HG03442 (cell line): ENCODE measurements at regions not wholly inside any gene's neighbourhood (a gene's known extent, or its start where the extent isn't known, plus 50 kb on each side); places are given as distances from the start of the nearest gene placed in this dataset.
"Not testable (repeated sequence)": the region's sequence is repeated elsewhere in the genome, so short reads cannot be mapped to it uniquely, and the experiment has no call there.

ENCODE experiments used
- ATAC-seq: cut with Tn5 transposase; IDR thresholded peaks from one replicate; pipeline ENCODE4 v1.9.1; 2021; ENCODE audit warnings: mild to moderate bottlenecking, moderate library complexity; ENCODE audit not compliant: unreplicated experiment

DNA sequence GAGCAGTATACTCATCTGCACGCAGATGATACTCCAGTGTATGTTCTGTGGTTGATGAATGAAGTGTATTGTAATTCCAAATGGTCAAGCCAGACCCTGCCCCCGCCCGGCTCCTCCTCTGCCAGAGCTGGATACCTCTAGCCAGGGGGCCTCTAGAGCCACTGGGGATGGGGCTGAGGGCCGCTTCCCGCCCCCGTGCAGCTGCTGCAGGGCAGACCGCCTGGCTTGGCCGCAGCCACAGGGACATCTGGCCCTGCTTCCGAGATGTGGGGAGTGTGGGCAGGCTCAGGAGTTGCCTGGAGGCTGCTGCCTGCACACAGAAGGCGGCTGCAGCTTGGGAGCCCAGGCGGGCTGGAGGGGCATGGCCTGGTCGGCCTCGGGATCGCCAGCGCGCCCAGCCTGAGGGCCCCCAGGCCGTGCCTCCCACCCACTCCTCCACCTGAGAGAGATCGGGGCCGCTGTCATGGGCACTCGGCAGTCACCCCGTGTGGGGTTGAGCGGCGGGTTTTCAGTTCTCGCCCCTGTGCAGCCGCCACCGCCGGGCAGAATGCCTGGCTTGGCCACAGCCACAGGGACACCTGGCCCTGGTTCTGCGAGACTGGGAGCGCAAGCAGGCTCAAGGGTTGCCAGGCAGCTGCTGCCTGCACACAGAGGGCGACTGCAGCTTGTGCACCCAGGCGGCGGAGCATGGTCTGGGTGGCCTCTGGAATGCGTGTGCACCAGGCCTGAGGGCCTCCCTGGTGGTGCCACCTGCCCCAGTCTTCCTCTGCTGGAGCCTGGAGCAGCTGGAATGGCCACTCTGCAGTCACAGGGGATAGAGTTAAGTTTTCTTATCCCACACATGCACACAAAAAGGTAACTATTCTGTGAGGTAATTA lies 1643.7 kb downstream of the SPATA31A7 start:
- not testable (repeated sequence) for ATAC-seq

DNA sequence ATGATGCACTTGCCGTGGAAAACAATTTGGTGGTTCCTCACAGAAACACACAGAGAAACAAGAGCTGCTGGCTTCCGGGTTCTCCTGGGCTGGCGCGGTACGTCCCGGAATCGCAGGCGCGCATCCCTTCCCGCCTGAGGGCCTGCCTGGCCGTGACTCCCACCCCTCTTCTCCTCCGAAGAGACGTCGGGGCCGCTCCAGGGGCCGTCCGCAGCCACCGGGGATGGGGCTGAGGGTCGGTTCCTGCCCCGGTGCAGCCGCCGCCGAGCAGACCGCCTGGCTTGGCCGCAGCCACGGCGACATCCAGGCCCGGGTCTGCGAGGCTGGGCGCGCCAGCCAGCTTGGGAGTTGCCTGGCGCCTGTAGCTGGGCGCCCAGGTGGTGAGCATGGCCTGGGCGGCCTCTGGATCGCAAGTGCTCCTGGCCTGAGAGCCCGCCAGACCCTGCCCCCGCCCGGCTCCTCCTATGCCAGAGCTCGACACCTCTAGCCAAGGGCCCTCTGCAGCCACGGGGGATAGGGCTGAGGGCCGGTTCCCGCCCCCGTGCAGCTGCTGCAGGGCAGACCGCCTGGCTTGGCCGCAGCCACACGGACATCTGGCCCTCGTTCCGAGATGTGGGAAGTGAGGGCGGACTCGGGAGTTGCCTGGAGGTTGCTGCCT lies 1647.5 kb downstream of the SPATA31A7 start:
- peak; percentile 28 for ATAC-seq

DNA sequence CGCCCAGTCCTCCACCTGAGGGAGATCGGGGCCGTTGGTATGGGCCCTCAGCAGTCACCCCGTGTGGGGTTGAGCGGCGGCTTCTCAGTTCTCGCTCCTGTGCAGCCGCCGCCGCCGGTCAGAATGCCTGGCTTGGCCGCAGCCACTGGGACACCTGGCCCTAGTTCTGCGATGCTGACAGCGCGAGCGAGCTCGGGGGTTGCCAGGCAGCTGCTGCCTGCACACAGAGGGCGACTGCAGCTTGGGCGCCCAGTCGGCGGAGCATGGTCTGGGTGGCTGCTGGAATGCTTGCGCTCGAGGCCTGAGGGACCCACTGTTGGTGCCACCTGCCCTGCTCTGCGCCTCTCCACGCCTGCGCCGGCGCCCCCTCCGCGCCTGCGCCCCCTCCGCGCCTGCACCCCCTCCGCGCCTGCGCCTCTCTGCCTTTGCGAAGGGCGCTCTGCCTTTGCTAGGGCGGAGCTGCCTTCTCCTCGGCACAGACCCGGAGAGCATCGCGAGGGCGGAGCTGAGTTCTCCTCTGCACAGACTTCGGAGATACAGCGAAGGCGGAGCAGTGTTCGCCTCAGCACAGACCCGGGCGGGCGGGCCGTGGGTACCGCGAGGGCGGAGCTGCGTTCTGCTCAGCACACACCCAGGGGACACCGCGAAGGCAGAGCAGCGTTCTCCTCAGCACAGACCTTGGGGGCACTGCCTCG lies 1648.3 kb downstream of the SPATA31A7 start:
- peak; percentile 99 for ATAC-seq

DNA sequence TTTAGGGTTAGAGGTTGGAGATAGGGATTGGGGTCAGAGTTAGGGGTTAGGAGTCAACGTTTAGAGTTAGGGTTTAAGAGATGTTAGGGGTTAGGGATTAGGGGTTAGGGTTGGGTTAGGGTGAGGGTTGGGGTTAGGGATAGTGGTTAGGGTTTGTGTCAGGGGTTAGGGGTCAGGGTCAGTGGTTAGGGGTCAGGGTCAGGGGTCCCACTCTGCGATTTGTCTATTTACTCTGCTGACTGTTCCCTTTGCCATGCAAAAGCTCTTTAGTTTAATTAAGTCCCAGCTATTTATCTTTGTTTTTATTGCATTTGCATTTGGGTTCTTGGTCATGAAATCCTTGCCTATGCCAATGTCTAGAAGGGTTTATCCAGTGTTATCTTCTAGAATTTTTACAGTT lies 1649.3 kb downstream of the SPATA31A7 start:
- ATAC-seq = not testable (repeated sequence)

DNA sequence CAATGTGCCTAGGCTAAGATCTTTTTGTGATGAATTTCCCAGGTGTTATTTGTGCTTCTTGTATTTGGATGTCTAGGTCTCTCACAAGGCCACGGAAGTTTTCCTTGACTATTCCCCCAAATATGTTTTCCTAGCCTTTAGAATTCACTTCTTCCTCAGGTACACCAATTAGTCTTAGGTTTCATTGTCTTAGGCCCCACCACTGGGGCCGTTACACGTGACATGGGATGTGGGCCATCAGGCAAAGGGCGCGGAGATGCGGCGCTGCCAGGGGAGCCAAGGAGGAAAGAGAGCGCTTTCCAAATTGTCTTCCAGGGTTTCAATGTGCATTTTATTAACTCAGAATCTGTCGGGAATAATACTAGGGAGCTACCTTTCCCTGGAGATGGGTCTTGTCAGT lies 1653.3 kb downstream of the SPATA31A7 start:
- not testable (repeated sequence) for ATAC-seq

DNA sequence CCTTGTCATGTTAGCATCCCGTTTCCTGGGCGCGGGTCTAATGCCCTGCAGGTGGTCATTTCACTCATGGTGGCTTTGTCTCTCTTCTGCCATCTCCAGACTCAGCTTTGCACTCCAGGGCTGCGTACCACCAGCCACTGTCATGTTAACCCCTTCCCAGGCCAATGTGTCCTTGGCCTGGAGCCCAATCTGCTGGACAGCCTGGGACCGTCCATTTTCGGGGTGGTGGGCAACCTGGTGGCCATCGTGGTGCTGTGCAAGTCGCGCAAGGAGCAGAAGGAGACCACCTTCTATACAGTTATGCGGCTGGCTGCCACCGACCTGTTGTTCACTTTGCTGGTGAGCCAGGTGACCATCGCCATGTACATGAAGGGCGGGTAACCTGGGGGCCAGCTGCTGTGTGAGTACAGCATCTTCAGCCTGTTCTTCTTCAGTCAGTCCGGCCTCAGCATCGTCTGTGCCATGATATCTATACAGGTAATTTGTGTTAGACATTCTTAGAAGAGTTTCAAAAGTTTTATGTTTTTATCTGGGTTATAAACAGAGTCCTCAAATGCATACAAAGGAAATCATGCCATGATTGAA lies 1654.0 kb downstream of the SPATA31A7 start:
- not testable (repeated sequence) for ATAC-seq

DNA sequence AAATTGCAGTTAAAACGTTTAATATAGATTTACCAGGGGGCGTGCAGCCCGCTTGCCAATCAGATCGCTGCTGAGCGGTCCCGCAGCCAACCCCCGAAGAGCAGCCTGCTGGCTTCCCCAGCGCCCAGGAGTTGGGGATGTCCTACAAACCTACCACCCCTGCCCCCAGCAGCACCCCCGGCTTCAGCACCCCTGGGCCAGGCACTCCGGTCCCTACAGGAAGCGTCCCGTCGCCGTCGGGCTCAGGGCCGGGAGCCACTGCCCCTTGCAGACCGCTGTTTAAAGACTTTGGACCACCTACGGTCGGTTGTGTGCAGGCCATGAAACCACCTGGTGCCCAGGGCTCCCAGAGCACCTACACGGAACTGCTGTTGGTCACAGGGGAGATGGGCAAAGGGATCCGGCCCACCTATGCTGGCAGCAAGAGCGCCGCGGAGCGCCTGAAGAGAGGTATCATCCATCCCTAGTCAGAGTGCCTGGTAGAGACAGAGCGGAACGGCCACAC lies 1654.9 kb downstream of the SPATA31A7 start:
- ATAC-seq = not testable (repeated sequence)

DNA sequence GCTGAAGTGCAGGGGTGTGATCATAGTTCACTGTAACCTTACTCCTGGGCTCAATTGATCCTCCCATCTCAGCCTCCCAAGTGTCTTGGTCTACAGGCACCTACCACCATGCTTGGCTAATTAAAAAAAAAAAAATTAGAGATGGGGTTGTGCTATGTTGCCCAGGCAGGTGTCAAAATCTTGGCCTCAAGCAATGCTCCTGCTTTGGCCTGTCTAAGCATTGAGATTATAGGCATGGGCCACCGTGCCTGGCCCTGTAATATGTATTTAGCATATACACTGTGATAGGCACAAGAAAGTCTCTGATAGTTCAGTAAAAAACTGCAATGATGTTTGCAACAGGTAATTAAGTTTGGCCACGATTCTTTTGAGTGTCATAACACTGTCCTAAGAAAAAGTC lies 1658.4 kb downstream of the SPATA31A7 start:
- not testable (repeated sequence) for ATAC-seq

DNA sequence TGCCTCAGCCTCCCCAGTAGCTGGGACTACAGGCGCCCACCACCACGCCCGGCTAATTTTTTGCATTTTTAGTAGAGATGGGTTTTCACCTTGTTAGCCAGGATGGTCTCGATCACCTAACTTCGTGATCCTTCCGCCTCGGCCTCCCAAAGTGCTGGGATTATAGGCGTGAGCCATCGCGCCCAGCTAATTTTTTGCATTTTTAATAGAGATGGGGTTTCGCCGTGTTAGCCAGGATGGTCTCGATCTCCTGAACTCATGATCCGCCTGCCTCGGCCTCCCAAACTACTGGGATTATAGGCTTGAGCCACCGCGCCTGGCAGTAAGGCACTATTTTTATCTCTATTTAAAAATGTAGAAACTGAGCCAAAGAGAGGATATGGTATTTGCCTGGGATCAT lies 1660.2 kb downstream of the SPATA31A7 start:
- ATAC-seq = not testable (repeated sequence)

DNA sequence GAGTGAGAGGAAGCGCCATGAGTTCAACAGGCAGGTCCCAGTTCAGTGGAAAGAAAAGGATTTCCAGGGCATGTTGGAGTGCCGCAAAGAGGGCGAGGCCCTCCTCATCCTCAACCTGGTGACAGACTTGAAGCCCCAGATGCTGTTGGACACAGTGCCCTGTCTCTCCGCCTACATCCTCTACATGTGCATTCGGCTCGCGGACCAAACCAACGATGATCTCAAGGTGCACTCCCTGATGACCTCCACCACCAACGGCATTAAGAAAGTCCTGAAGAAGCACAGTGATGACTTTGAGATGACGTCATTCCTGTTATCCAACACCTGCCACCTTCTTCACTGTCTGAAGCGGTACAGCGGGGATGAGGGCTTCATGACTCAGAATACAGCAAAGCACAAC lies 1667.4 kb downstream of the SPATA31A7 start:
- not testable (repeated sequence) for ATAC-seq

DNA sequence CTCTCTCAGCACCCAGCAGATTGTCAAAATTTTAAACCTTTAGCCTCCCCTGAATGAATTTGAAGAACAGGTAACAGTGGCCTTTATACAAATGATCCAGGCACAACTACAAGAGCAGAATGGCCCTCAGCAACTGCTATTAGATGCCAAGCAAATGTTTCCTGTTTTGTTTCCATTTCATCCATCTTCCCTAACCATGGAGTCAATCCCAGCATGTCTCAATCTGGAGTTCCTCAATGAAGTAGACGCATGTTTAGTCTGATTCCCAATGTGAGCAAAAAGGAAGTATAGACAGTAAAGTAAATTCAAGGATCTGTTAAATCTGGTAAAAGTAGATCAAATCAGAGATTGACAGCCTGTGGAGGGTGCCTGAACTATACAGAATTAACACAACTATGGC lies 1668.4 kb downstream of the SPATA31A7 start:
- ATAC-seq = not testable (repeated sequence)

DNA sequence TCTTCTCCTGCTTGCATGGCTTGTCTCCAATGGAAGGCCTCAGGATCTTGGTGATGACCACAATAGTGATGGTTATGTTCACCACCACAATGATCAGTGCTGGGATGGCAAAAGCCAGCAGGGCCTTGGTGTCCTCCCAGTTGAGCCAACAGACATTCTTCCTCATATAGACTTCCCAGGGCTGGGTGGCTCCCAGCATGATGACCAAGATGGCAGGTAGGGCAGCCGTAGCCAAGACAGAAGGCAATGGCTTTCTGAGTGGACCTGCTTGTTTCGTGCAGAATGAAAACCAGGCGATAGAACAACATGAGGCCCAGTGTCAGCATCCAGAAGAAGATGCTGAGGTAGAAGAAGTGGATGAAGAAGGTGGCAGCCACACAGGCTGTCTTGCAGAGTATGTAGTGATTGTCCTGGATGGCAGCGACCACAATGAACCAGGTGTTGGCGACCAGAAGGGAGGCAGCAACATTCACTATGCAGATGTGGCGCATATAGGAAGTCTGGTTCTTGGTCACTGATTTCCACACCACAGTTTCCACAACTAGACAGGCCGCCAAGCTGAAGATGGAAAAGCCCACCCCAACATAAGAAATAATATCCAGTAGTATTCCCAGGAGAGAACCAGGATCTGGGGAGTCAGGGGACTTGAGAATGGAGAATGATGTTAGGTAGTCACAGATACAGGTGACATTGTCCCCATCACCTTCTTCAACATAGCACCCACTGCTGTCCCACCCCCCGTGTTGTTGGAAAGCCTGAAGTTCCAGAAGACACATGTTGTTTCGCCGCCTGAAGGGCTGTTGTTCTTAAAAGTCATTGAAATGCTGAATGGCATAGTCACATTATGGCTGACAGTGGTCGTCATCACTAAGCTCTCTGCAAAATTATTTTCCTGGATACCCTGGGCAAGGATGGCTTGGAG lies 1671.4 kb downstream of the SPATA31A7 start:
- not testable (repeated sequence) for ATAC-seq

DNA sequence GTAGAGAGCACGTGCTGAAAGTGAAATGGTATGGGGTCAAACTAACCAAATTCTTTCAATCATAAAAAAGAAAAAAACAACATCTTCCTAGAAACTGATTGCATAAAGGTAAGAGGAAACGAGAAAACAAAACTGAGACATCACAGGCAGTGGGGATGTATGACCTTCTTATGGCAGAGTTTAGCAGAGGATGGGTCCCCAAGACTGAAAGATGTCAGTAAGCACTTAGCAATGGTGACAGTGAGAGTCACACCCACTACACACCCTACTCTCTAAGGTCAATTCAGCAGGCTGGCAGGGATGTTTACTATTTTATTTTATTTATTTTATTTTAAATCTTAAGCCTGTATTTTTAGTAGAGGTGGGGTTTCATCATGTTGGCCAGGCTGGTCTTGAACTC lies 1672.3 kb downstream of the SPATA31A7 start:
- not testable (repeated sequence) for ATAC-seq

DNA sequence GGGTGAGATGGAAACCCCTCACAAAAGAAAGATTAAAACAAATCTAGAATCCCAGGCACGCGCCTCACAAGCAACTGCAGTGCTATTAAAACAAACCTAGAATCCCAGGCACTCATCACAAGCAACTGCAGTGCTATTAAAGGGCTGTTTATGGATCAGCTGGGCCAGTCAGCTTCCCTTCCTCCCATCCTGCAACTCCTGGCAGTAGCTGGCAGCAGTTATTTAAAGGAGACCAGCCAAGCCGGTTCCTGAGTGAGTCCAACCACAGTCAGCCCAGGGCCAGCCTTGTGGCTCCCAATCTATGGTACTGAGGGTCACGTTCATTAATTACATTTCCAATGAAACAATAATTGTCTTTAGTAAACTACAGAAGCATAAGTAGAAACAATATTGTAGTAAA lies 1673.5 kb downstream of the SPATA31A7 start:
- ATAC-seq = not testable (repeated sequence)

DNA sequence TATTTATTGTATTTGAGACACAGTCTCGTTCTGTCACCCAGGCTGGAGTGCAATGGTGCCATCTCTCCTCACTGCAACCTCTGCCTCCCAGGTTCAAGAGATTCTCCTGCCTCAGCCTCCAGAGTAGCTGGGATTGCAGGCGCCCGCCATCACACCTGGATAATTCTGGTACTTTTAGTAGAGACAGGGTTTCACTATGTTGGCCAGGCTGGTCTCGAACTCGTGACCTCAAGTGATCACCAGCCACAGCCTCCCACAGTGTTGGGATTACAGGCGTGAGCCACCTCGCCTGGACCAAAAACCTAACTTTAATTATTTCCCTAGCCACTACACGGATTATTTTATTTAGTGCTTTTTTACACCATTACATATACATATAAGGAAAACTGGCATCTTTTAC lies 1674.0 kb downstream of the SPATA31A7 start:
- ATAC-seq = not testable (repeated sequence)

DNA sequence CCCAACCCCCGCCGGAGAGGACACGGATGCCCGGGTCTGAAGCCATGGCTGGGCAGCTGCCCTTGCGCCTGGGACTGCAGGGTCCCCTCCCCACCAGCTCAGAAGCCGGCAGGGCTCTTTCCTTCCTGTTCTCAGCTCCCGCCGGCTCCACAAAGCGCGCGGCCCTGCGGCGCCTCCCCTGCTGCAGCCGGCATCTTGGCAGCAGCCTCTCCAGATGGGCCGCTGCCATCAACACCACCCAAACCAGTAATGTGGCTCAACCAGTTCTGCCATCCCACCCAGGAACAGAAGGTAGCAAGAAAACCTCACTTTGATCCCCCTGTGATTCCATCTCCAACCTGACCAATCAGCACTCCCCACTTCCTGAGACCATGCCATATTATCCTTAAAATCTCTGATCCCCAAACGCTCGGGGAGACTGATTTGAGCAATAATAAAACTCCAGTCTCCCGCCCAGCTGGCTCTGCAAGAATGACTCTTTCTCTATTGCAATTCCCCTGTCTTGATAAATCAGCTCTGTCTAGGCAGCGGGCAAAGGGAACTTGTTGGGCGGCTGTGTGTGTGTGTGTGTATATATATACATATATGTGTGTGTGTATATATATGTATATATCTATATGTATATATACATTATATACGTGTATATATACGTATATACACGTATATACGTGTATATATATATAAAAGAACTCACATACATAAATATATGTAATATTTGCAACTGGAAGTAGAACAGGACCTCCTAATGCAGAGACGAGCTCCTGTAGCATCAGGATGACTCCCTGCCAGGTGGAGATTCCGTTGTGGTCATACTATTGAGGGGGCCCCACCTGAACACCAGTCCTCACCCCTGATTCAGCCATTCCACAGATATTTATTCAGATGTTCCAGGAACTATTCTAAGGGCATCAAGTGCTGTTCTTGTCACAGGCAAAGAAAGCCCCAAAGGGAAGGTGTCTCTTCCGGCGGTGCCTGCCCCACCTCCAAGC lies 1674.9 kb downstream of the SPATA31A7 start:
- not testable (repeated sequence) for ATAC-seq

DNA sequence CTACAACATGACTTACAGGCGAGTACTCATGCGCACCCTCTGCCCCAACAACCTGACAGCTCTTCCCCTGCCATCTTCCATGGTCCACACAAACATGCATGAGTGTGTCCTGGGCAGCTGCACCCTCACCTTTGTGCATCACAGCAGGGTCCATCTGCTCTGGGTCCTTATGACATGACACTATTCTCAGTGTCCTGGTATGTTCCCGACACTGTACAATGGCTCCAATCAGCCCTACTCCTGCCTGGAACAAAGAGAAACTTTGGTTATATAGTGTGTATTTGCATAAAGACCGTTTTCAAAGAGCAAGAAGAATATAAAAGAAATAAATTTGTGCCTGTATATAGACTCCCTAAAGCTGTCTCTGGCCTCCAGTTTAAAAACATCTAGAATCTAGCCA lies 1679.2 kb downstream of the SPATA31A7 start:
- ATAC-seq = not testable (repeated sequence)

DNA sequence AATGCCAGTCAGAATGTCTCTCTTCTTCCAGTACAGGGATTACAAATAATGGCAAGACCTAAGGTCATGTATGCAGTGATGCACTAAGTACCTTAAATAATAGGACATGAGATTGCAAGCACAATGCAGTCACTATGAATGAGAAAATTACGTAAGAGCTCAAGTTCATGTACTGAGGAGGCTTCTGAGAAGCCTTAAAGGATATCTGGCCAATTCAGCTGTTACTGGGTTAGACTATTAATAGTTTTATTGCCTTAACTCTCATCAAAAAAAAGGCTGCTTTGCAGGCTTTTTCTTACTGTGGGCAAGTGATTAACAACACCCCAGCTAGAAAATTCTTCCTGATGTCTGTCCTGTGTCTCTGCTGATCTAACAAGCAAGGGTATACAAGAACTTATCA lies 1681.9 kb downstream of the SPATA31A7 start:
- not testable (repeated sequence) for ATAC-seq

DNA sequence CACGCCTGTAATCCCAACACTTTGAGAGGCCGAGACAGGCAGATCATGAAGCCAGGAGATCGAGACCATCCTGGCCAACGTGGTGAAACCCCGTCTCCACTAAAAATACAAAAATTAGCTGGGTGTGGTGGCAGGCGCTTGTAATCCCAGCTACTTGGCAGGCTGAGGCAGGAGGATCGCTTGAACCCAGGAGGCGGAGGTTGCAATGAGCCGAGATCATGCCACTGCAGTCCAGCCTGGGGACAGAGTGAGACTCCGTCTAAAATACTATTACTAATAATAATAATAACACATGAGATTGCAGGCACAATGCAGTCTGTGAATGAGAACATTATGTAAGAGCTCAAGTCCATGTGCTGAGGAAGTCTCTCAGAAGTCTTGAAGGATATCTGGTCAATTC lies 1684.4 kb downstream of the SPATA31A7 start:
- ATAC-seq = not testable (repeated sequence)
